VCaP (cell line): ENCODE measurements at regions not wholly inside any gene's neighbourhood (a gene's known extent, or its start where the extent isn't known, plus 50 kb on each side); places are given as distances from the start of the nearest gene placed in this dataset.

ENCODE experiments used
- H3K27ac ChIP-seq: fragments of 450-650 bp; 2 replicates; pipeline ENCODE4 v1.5.1; 2017
- CTCF ChIP-seq: fragments of 450-650 bp; conservative IDR thresholded peaks from 2 replicates; pipeline ENCODE4 v1.5.1; 2017; ENCODE audit warnings: mild to moderate bottlenecking, moderate library complexity

DNA sequence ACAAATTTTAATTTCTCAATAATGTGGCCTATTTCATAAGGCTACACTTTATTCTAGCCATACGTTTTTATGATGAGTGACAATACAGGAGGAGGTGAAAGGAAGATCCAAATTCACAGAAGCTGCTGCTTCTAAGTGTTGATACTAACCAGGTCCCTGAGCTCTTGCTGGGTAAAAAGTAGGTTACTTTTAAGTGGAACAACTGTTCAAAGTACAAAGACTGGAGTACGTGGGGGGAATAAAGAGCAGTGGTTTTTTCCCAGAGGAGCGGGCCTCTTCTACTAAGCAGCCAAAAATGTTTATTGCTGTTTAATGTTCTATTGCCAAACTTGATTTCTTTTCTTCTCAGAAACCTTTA is 301.8 kb downstream of the AEBP2 start:
- H3K27ac ChIP-seq, result no peak overlapping the region
- TF ChIP-seq CTCF, result no peak

GRCh38 chr12:19744705-19745218 is 305.5 kb downstream of the AEBP2 start:
- H3K27ac ChIP-seq, result no peak overlapping the region
- no peak for TF ChIP-seq CTCF

DNA sequence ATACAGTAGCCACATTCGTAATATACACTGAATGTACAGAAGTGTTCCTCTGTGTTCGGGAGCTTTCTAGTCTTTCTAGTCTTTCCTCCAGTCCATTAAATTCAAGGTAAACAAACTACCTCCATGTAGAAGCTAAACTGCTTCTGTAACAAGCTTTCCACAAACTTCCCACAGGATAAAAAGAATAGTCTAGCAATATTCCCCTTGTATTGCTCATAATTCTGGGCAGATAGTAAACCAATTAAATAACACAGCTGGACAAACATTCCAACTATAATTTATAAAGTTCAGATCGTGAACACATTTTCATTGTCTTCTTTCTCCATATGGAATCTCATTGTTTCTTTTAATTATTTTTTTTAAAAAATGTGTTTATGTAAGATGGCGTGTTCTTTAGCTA is 307.2 kb downstream of the AEBP2 start:
- no peak for TF ChIP-seq CTCF
- H3K27ac ChIP-seq, result no peak overlapping the region; the same call in 1 of the 2 replicates

GRCh38 chr12:19749906-19750574 is 310.7 kb downstream of the AEBP2 start:
- no peak for TF ChIP-seq CTCF

DNA sequence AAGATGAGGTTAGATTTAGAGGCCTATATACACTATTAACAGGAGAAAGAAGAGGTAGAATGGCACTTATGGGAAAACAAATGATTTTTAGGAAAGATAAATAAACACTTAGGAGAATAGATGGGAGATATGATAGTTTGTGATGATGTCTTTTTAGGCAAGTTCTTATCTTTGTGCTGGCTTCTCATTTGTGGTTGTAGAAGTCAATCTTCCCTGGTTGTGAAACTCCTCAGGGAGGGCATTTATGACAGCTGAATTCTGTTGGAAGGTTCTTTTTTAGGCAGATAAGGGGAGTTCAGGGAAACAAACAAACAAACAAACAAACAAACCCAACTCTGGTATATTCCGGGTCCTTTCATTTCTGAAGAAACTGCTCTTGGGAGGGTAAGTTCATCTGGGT is 311.8 kb downstream of the AEBP2 start:
- no peak overlapping the region for H3K27ac ChIP-seq
- no peak for TF ChIP-seq CTCF

More at GRCh38 chr12:19749906-19750574, 310.7 kb downstream of the AEBP2 start:
- H3K27ac ChIP-seq, result no peak overlapping the region

DNA sequence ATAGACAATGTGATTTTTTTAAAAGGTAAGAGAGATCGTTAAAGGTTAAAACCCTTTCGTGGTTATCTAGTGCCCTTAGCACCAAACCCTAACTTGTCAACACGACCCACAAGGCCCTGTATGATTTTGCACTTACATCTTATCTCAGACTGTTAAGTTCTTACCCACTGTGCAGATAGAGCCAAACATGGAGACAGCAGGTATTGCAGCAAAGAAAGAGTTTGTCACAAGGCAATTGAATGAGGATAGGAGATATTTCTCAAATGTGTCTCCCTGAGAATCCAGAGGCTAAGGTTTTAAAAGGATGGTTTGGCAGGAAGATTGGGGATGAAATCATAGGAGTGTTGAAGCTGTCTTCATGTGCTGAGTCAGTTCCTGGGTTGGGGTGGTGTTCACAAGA is 313.4 kb downstream of the AEBP2 start:
- H3K27ac ChIP-seq, result no peak overlapping the region
- no peak for TF ChIP-seq CTCF

DNA sequence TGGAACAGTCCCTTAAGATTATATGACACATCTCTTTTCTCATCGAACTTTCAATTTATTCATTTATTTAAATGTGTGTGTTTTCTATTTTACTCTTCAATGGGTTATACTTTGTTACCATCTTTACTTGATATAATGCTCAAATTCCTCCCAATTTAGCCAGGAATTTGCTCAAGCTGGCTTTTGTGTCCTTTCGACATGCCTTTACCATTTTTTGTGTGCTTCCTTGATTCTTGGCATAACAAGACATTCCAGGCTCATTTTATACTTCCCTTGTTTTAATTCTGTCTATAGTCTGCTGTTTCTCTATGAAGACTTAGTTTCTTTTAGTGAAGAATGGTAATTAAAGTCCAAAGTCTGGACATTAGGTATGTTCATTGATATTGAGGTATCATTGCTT is 315.8 kb downstream of the AEBP2 start:
- TF ChIP-seq CTCF, result no peak

More for the DNA sequence above, 315.8 kb downstream of the AEBP2 start:
- H3K27ac ChIP-seq, result no peak overlapping the region
